ENCODE measurements at regions not wholly inside any gene's neighbourhood (a gene's known extent, or its start where the extent isn't known, plus 50 kb on each side); places are given as distances from the start of the nearest gene placed in this dataset.

- intact Hi-C loops (cut with micrococcal nuclease; ENCODE audit: unreplicated experiment), result no loop called here
- no peak for TF ChIP-seq CTCF (IDR thresholded peaks at IDR 0.05; ENCODE audit: unreplicated experiment)
- BruUV-seq (replicated peaks), result no TSS peak
- no peaks in the 10 kb centered on the region for H3K36me3 Mint-ChIP-seq (ENCODE audit: insufficient read depth, unreplicated experiment)
- no peak overlapping the region for H3K4me3 Mint-ChIP-seq (ENCODE audit: low read depth, unreplicated experiment)
- no peaks in the 10 kb centered on the region for H3K27me3 Mint-ChIP-seq (ENCODE audit: unreplicated experiment)
- CTCF ChIA-PET, result no interaction called here
- no peaks in the 10 kb centered on the region for H3K4me1 Mint-ChIP-seq (ENCODE audit: low read depth, unreplicated experiment)
- no peak for DNase-seq
- H3K27ac Mint-ChIP-seq (ENCODE audit: unreplicated experiment), result no peak overlapping the region
- H3K9me3 Mint-ChIP-seq (ENCODE audit: low read depth, unreplicated experiment), result no peaks in the 10 kb centered on the region
Observed at GRCh38 chrX:36913551-36913950, 94.6 kb upstream of the FAM47C start.

- Mint-ChIP-seq H3K4me3 (ENCODE audit: low read depth, unreplicated experiment) (no peak overlapping the region), H3K27ac (ENCODE audit: unreplicated experiment) (no peak overlapping the region), H3K27me3 (ENCODE audit: unreplicated experiment) (no peaks in the 10 kb centered on the region), H3K9me3 (ENCODE audit: low read depth, unreplicated experiment) (no peaks in the 10 kb centered on the region), H3K36me3 (ENCODE audit: insufficient read depth, unreplicated experiment) (no peaks in the 10 kb centered on the region), H3K4me1 (ENCODE audit: low read depth, unreplicated experiment) (no peaks in the 10 kb centered on the region)
- no peak for TF ChIP-seq CTCF (IDR thresholded peaks at IDR 0.05; ENCODE audit: unreplicated experiment)
- no peak for DNase-seq
- intact Hi-C loops (cut with micrococcal nuclease; ENCODE audit: unreplicated experiment), result no loop called here
- CTCF ChIA-PET, result no interaction called here
- no TSS peak for BruUV-seq (replicated peaks)
Observed at GRCh38 chrX:36916941-36917340, 91.2 kb upstream of the FAM47C start.

- CTCF ChIA-PET, result no interaction called here
- no peaks in the 10 kb centered on the region for H3K27me3 Mint-ChIP-seq (ENCODE audit: unreplicated experiment)
- no peaks in the 10 kb centered on the region for H3K9me3 Mint-ChIP-seq (ENCODE audit: low read depth, unreplicated experiment)
- no peaks in the 10 kb centered on the region for H3K4me1 Mint-ChIP-seq (ENCODE audit: low read depth, unreplicated experiment)
- TF ChIP-seq CTCF (IDR thresholded peaks at IDR 0.05; ENCODE audit: unreplicated experiment), result no peak
- H3K27ac Mint-ChIP-seq (ENCODE audit: unreplicated experiment), result no peak overlapping the region
- DNase-seq, result no peak
- no TSS peak for BruUV-seq (replicated peaks)
- no peak overlapping the region for H3K4me3 Mint-ChIP-seq (ENCODE audit: low read depth, unreplicated experiment)
- no peaks in the 10 kb centered on the region for H3K36me3 Mint-ChIP-seq (ENCODE audit: insufficient read depth, unreplicated experiment)
- intact Hi-C loops (cut with micrococcal nuclease; ENCODE audit: unreplicated experiment), result no loop called here
Observed at GRCh38 chrX:36927712-36928111, 80.5 kb upstream of the FAM47C start.

- no peak overlapping the region for H3K4me3 Mint-ChIP-seq (ENCODE audit: low read depth, unreplicated experiment)
- no peak for TF ChIP-seq CTCF (IDR thresholded peaks at IDR 0.05; ENCODE audit: unreplicated experiment)
- no peak for DNase-seq
- BruUV-seq (replicated peaks), result no TSS peak
- no peaks in the 10 kb centered on the region for H3K9me3 Mint-ChIP-seq (ENCODE audit: low read depth, unreplicated experiment)
- H3K27ac Mint-ChIP-seq (ENCODE audit: unreplicated experiment), result no peak overlapping the region
- CTCF ChIA-PET, result no interaction called here
- intact Hi-C loops (cut with micrococcal nuclease; ENCODE audit: unreplicated experiment), result no loop called here
- no peaks in the 10 kb centered on the region for H3K27me3 Mint-ChIP-seq (ENCODE audit: unreplicated experiment)
- H3K36me3 Mint-ChIP-seq (ENCODE audit: insufficient read depth, unreplicated experiment), result no peaks in the 10 kb centered on the region
- no peaks in the 10 kb centered on the region for H3K4me1 Mint-ChIP-seq (ENCODE audit: low read depth, unreplicated experiment)
Observed at GRCh38 chrX:36930491-36930890, 77.7 kb upstream of the FAM47C start.

GRCh38 chrX:36947214-36947613, 61.0 kb upstream of the FAM47C start:
- DNase-seq, result no peak
- CTCF ChIA-PET, result no interaction called here
- Mint-ChIP-seq H3K27ac (ENCODE audit: unreplicated experiment) (no peak overlapping the region), H3K4me1 (ENCODE audit: low read depth, unreplicated experiment) (no peaks in the 10 kb centered on the region), H3K9me3 (ENCODE audit: low read depth, unreplicated experiment) (no peaks in the 10 kb centered on the region), H3K27me3 (ENCODE audit: unreplicated experiment) (no peaks in the 10 kb centered on the region), H3K4me3 (ENCODE audit: low read depth, unreplicated experiment) (no peak overlapping the region), H3K36me3 (ENCODE audit: insufficient read depth, unreplicated experiment) (no peaks in the 10 kb centered on the region)
- intact Hi-C loops (cut with micrococcal nuclease; ENCODE audit: unreplicated experiment), result no loop called here
- TF ChIP-seq CTCF (IDR thresholded peaks at IDR 0.05; ENCODE audit: unreplicated experiment), result no peak
- no TSS peak for BruUV-seq (replicated peaks)

Data from Calu3 (cell line).